ENCODE measurements at regions not wholly inside any gene's neighbourhood (a gene's known extent, or its start where the extent isn't known, plus 50 kb on each side); places are given as distances from the start of the nearest gene placed in this dataset.

DNA sequence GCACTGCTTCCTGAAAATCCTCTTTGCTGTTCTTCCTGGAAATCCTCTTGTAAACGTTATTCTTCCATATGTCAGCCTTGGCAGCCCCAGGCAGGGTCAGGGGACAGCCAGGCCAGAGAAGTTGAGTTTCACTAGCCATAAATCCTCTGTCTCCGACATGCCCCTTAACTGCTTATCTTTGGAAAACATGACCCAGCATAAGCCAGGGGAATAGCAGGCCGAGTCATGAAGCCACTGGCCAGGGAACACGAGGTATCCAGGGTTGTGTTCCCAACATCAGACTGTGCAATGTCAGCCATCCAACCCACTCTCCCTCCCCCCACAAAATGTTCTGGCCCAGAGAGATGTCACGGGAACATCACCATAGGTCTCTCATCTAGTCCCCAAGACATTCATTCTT is 453.9 kb downstream of the MED13L start:
- Histone ChIP-seq H3K4me1 (no peaks in the 10 kb centered on the region), H3K36me3 (no peaks in the 10 kb centered on the region), H3K9me3 (no peaks in the 10 kb centered on the region), H3K27me3 (no peaks in the 10 kb centered on the region), H3K4me3 (no peak overlapping the region), H3K27ac (no peak overlapping the region)
- DNase-seq = no peak
- no peak for TF ChIP-seq POLR2A (IDR thresholded peaks at IDR 0.05)
- TF ChIP-seq, protein P1, sequence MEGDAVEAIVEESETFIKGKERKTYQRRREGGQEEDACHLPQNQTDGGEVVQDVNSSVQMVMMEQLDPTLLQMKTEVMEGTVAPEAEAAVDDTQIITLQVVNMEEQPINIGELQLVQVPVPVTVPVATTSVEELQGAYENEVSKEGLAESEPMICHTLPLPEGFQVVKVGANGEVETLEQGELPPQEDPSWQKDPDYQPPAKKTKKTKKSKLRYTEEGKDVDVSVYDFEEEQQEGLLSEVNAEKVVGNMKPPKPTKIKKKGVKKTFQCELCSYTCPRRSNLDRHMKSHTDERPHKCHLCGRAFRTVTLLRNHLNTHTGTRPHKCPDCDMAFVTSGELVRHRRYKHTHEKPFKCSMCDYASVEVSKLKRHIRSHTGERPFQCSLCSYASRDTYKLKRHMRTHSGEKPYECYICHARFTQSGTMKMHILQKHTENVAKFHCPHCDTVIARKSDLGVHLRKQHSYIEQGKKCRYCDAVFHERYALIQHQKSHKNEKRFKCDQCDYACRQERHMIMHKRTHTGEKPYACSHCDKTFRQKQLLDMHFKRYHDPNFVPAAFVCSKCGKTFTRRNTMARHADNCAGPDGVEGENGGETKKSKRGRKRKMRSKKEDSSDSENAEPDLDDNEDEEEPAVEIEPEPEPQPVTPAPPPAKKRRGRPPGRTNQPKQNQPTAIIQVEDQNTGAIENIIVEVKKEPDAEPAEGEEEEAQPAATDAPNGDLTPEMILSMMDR (IDR thresholded peaks at IDR 0.05) = no peak

DNA sequence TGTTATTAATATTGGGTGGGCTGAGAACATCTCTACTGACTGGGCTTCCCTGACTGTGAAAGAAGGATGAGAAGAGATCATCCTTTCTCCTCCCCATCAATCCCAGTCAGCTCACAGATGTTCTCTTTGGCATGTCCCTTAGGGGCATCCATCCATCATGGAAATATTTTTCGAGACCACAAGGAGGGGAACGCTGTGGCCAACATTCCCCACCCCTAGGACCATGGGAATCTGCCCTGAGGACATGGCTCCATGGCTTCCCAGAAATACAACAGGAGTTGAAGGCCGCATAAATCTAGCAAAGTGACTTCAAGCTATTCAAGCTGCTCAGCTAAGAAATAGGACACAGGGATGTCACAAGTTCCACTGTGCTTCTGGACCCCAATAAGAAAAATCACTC is 456.8 kb downstream of the MED13L start:
- Histone ChIP-seq H3K36me3 (no peaks in the 10 kb centered on the region), H3K4me1 (no peaks in the 10 kb centered on the region), H3K27ac (no peak overlapping the region), H3K4me3 (no peak overlapping the region), H3K27me3 (no peaks in the 10 kb centered on the region), H3K9me3 (no peaks in the 10 kb centered on the region)
- TF ChIP-seq, protein P1 (IDR thresholded peaks at IDR 0.05) = no peak
- no peak for TF ChIP-seq POLR2A (IDR thresholded peaks at IDR 0.05)
- DNase-seq = no peak

DNA sequence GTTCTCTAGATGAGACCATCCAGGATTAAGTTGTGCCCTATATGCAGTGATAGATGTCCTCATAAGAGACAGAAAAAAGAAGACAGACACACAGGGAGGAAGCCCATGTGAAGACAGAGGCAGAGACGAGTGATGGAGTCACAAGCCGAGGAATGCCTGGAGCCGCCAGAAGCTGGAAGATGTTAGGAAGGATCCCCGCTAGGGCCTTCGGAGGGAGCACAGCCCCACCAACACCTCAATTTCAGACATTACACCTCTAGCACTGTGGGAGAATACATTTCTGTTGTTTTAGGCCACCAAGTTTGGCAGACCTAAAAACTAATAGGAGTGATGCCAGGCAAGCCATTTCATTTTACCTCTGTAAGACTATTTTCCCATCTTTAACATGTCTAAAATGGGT is 458.5 kb downstream of the MED13L start:
- no peaks in the 10 kb centered on the region for H3K9me3 ChIP-seq
- no peaks in the 10 kb centered on the region for H3K36me3 ChIP-seq
- no peaks in the 10 kb centered on the region for H3K4me1 ChIP-seq
- H3K27me3 ChIP-seq = no peaks in the 10 kb centered on the region
- TF ChIP-seq POLR2A (IDR thresholded peaks at IDR 0.05) = no peak
- TF ChIP-seq, protein P1 (IDR thresholded peaks at IDR 0.05) = no peak
- no peak overlapping the region for H3K4me3 ChIP-seq
- no peak overlapping the region for H3K27ac ChIP-seq
- no peak for DNase-seq

DNA sequence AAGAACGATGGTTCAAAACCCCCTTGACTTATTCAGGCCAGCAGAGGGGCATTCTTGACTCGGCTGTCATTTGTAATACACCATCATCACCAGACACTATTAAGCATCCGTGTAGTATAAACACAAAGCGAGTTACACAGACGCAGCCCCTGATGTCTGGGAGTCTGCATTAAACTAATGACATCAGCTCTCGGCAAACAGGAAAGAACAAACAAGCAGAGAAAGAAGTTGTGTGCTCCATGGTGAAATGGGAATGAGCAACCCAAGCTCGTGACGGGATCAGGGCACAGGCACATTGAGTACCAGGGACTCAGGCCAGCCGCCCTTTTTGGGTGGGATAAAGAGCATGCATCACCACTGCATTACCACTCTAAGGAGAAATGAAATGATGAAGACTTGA is 460.1 kb downstream of the MED13L start:
- H3K27ac ChIP-seq = no peak overlapping the region
- DNase-seq = no peak
- H3K27me3 ChIP-seq = no peaks in the 10 kb centered on the region
- no peaks in the 10 kb centered on the region for H3K4me1 ChIP-seq
- H3K4me3 ChIP-seq = no peak overlapping the region
- no peaks in the 10 kb centered on the region for H3K9me3 ChIP-seq
- TF ChIP-seq POLR2A (IDR thresholded peaks at IDR 0.05) = no peak
- no peaks in the 10 kb centered on the region for H3K36me3 ChIP-seq

DNA sequence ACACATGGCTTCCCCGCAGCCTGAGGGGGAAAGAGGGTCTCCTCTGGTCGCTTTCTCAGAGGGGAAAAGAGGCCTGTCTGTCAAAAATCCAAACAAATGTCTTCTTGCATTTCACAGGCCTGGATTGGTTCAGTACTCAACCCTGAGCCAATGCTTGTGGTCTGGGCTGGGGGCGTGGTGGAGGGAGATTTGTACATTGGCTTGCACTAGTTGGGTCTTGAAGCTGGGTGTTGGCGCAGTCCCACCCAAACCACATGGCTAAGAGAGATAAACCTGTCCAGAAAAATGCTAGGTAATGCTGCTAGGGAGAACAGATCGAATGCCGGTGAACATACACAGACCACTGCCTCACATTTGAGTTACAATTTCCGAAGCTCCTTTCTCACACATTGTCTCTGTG is 461.6 kb downstream of the MED13L start:
- DNase-seq = no peak
- TF ChIP-seq, protein P1 (IDR thresholded peaks at IDR 0.05) = no peak
- no peak for TF ChIP-seq POLR2A (IDR thresholded peaks at IDR 0.05)
- Histone ChIP-seq H3K9me3 (no peaks in the 10 kb centered on the region), H3K27me3 (no peaks in the 10 kb centered on the region), H3K4me3 (no peak overlapping the region), H3K27ac (no peak overlapping the region), H3K36me3 (no peaks in the 10 kb centered on the region), H3K4me1 (no peaks in the 10 kb centered on the region)

DNA sequence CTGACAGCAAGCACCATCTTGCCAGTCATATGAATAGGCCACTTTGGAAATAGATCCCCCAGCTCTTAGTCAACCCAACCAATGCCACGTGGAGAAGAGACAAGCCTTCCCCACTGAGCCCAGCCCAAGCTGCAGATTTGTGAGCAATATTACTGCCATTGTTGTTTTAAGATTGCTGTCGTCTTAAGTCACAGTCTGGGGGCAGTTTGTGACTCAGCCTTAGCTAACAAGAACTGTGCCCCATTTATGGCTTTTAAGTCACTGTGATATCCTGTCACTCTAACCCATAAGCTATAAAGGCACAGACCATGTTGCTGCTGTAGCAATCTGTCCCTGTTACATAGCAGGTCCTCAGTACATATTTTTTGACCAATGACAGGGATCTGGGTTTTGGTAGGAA is 464.2 kb downstream of the MED13L start:
- no peaks in the 10 kb centered on the region for H3K9me3 ChIP-seq
- TF ChIP-seq POLR2A (IDR thresholded peaks at IDR 0.05) = no peak
- TF ChIP-seq, protein P1 (IDR thresholded peaks at IDR 0.05) = no peak
- no peak overlapping the region for H3K4me3 ChIP-seq
- no peak overlapping the region for H3K27ac ChIP-seq
- peak in 1 of 3 donors; percentile 55 for DNase-seq
- H3K27me3 ChIP-seq = no peaks in the 10 kb centered on the region
- H3K4me1 ChIP-seq = no peaks in the 10 kb centered on the region
- no peaks in the 10 kb centered on the region for H3K36me3 ChIP-seq

Measured in Peyer's patch (tissue), 4 donors.